Endothelial cell of umbilical vein (primary cell): ENCODE measurements at regions not wholly inside any gene's neighbourhood (a gene's known extent, or its start where the extent isn't known, plus 50 kb on each side); places are given as distances from the start of the nearest gene placed in this dataset.

Experiments used
- BruUV-seq: library from RNA; stranded (reverse); fragments of 400-500 nt; replicated peaks from 2 replicates; lab custom pipeline; 2021; lab: Mats Ljungman, UMichigan
- CTCF ChIA-PET: fragments of 300-600, 350-600 bp; sonication (Branson Sonifier 250); formaldehyde crosslinking; loops from one replicate; lab custom pipeline; 2021; ENCODE audit warnings: antibody characterized with exemption, inconsistent platforms; lab: Charles Lee
- POLR2A ChIA-PET: fragments of 300-600, 350-600 bp; sonication (Branson Sonifier 250); formaldehyde crosslinking; loops from one replicate; lab custom pipeline; 2021; ENCODE audit warnings: antibody characterized with exemption, inconsistent platforms; lab: Charles Lee
- DNase-seq: peaks from one replicate; pipeline ENCODE4 v3.0.0-alpha.2; 2011; ENCODE audit warnings: low read depth, low spot score
- FAIRE-seq: peaks from 2 replicates; lab custom pipeline; 2011; peaks lifted over from hg19 to GRCh38; lab: Jason Lieb, UNC
- H2AFZ ChIP-seq: 2 replicates; pipeline ENCODE4 v1.6.0; 2012; ENCODE audit warnings: low read depth, low read length, control low read depth, inconsistent platforms
- H3K27ac ChIP-seq: 2 replicates; pipeline ENCODE4 v1.5.1; 2011; ENCODE audit warnings: low read depth, mild to moderate bottlenecking, control low read depth, low read length, moderate library complexity; ENCODE audit not compliant: insufficient read depth
- H3K27me3 ChIP-seq, 2 experiments: 2 replicates each; pipeline versions ENCODE4 v1.6.0 to v1.6.1; 2011; ENCODE audit warnings: low read length in 2 of 2, mixed read lengths in 1 of 2; ENCODE audit not compliant: control insufficient read depth in 2 of 2, insufficient read depth in 2 of 2
- H3K36me3 ChIP-seq, 2 experiments: 2 replicates in 1 of 2; 3 replicates in 1 of 2; pipeline ENCODE4 v1.5.1; 2011; ENCODE audit warnings: low read length in 2 of 2, mild to moderate bottlenecking in 1 of 2, moderate library complexity in 1 of 2; ENCODE audit not compliant: control insufficient read depth in 2 of 2, insufficient read depth in 2 of 2; ENCODE audit errors: extremely low read depth in 1 of 2
- H3K4me1 ChIP-seq: 3 replicates; pipeline ENCODE4 v1.5.1; 2011; ENCODE audit warnings: mild to moderate bottlenecking, low read length; ENCODE audit not compliant: control insufficient read depth, insufficient read depth; ENCODE audit errors: extremely low read depth
- H3K4me2 ChIP-seq: 2 replicates; pipeline ENCODE4 v1.6.1; 2011; ENCODE audit warnings: low read length, control low read depth, mixed read lengths; ENCODE audit not compliant: insufficient read depth
- H3K4me3 ChIP-seq, 3 experiments: fragments of 200-600 bp in 1 of 3; sonication (generic), shearing (Covaris generic) in 1 of 3; replicated peaks in 1 of 3; 2 replicates each; pipeline ENCODE4 v1.5.1; 2011 to 2016; ENCODE audit warnings: control low read depth in 3 of 3, low read length in 3 of 3, mild to moderate bottlenecking in 2 of 3, inconsistent platforms in 1 of 3, low read depth in 1 of 3, moderate library complexity in 1 of 3; ENCODE audit not compliant: insufficient read depth in 1 of 3
- H3K79me2 ChIP-seq: 2 replicates; pipeline ENCODE4 v1.6.0; 2012; ENCODE audit warnings: low read length, inconsistent platforms; ENCODE audit not compliant: control insufficient read depth, insufficient read depth
- H3K9ac ChIP-seq: replicated peaks from 2 replicates; pipeline ENCODE3; 2011; ENCODE audit warnings: low read length, control low read depth; ENCODE audit not compliant: insufficient read depth; ENCODE audit errors: extremely low read depth
- H3K9me1 ChIP-seq: replicated peaks from 3 replicates; pipeline ENCODE4 v1.6.0; 2011; ENCODE audit warnings: mild to moderate bottlenecking, low read length; ENCODE audit not compliant: control insufficient read depth, insufficient read depth; ENCODE audit errors: extremely low read depth
- H3K9me3 ChIP-seq: replicated peaks from 2 replicates; pipeline ENCODE4 v1.5.1; 2012; ENCODE audit warnings: low read length, inconsistent platforms; ENCODE audit not compliant: control insufficient read depth, insufficient read depth
- H4K20me1 ChIP-seq: replicated peaks from 2 replicates; pipeline ENCODE3; 2011; ENCODE audit warnings: mild to moderate bottlenecking, low read length; ENCODE audit not compliant: control insufficient read depth, insufficient read depth; ENCODE audit errors: extremely low read depth
- EZH2 ChIP-seq: IDR thresholded peaks from 2 replicates; pipeline ENCODE4 v1.6.1; 2012; ENCODE audit warnings: borderline replicate concordance, low read depth, mild to moderate bottlenecking, moderate library complexity, low read length, inconsistent platforms; ENCODE audit not compliant: severe bottlenecking
- FOS ChIP-seq: IDR thresholded peaks from 2 replicates; pipeline ENCODE4 v1.6.1; 2011; ENCODE audit warnings: mild to moderate bottlenecking, low read length, moderate library complexity, borderline replicate concordance; ENCODE audit not compliant: insufficient read depth
- GATA2 ChIP-seq: IDR thresholded peaks from 2 replicates; pipeline ENCODE4 v1.7.0; 2011; ENCODE audit warnings: low read depth, mild to moderate bottlenecking, moderate library complexity, mixed read lengths, low read length; ENCODE audit not compliant: insufficient read length, insufficient read depth
- JUN ChIP-seq: IDR thresholded peaks from 2 replicates; pipeline ENCODE4 v1.6.1; 2011; ENCODE audit warnings: borderline replicate concordance, low read depth; ENCODE audit not compliant: insufficient read length, insufficient read depth
- MYC ChIP-seq: IDR thresholded peaks from one replicate; pipeline ENCODE4 v1.6.1; 2011; ENCODE audit warnings: mild to moderate bottlenecking, low read depth, low read length
- POLR2A ChIP-seq: IDR thresholded peaks from 2 replicates; pipeline ENCODE4 v1.6.1; 2012; ENCODE audit warnings: low read depth, mild to moderate bottlenecking, control low read depth, low read length
- POLR2AphosphoS5 ChIP-seq: IDR thresholded peaks from 2 replicates; pipeline ENCODE4 v1.6.1; 2012; ENCODE audit warnings: low read depth, mild to moderate bottlenecking, control low read depth, low read length, moderate library complexity; ENCODE audit not compliant: insufficient read depth
- dilution Hi-C: fragments of 300-500 bp; cut with MboI; formaldehyde crosslinking; loops from one replicate; pipeline ENCODE4 v1.15.0; 2019; ENCODE audit warnings: low sequenced_read_pairs; ENCODE audit not compliant: extremely low pct_ligation_motif_present
- intact Hi-C: fragments of 100-400 bp; cut with micrococcal nuclease; formaldehyde crosslinking; loops from one replicate; pipeline ENCODE4 v1.10.0; 2022
- TF ChIP-seq, protein P1 (sequence below): IDR thresholded peaks from 2 replicates; pipeline ENCODE4 v1.6.1; 2011; ENCODE audit not compliant: insufficient read depth, insufficient read length
- TF ChIP-seq, protein P2 (sequence below), 2 donors: IDR thresholded peaks; 1 replicate in 1 of 2; 2 replicates in 1 of 2; pipeline ENCODE4 v1.5.1; 2011; ENCODE audit warnings: low read length in 2 of 2, mild to moderate bottlenecking in 2 of 2, moderate library complexity in 2 of 2, control low read depth in 1 of 2, inconsistent platforms in 1 of 2, low read depth in 1 of 2; ENCODE audit not compliant: insufficient read depth in 1 of 2; ENCODE audit errors: extremely low read depth in 1 of 2

- H3K9ac ChIP-seq: no peak overlapping the region
- intact Hi-C loops: no loop called here
- FAIRE-seq (no peak), DNase-seq (no peak)
- no peaks in the 10 kb centered on the region for H3K79me2 ChIP-seq
- CTCF ChIA-PET: no interaction called here
- no peaks in the 10 kb centered on the region for H3K27me3 ChIP-seq
- no peak overlapping the region for H2AFZ ChIP-seq
- H4K20me1 ChIP-seq: no peaks in the 10 kb centered on the region
- H3K4me3 ChIP-seq: no peak overlapping the region
- no peaks in the 10 kb centered on the region for H3K36me3 ChIP-seq
- dilution Hi-C loops: no loop called here
- POLR2A ChIA-PET: no interaction called here
- TF ChIP-seq GATA2 (no peak), EZH2 (no peak), MYC (no peak), FOS (no peak), POLR2AphosphoS5 (no peak), JUN (no peak), POLR2A (no peak)
- TF ChIP-seq, protein P1, sequence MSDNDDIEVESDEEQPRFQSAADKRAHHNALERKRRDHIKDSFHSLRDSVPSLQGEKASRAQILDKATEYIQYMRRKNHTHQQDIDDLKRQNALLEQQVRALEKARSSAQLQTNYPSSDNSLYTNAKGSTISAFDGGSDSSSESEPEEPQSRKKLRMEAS: no peak
- TF ChIP-seq, protein P2, sequence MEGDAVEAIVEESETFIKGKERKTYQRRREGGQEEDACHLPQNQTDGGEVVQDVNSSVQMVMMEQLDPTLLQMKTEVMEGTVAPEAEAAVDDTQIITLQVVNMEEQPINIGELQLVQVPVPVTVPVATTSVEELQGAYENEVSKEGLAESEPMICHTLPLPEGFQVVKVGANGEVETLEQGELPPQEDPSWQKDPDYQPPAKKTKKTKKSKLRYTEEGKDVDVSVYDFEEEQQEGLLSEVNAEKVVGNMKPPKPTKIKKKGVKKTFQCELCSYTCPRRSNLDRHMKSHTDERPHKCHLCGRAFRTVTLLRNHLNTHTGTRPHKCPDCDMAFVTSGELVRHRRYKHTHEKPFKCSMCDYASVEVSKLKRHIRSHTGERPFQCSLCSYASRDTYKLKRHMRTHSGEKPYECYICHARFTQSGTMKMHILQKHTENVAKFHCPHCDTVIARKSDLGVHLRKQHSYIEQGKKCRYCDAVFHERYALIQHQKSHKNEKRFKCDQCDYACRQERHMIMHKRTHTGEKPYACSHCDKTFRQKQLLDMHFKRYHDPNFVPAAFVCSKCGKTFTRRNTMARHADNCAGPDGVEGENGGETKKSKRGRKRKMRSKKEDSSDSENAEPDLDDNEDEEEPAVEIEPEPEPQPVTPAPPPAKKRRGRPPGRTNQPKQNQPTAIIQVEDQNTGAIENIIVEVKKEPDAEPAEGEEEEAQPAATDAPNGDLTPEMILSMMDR (IDR thresholded peaks at IDR 0.05; ENCODE audit: extremely low read depth in 1 of 2, insufficient read depth in 1 of 2, low read depth in 1 of 2, low read length in 2 of 2): no peak
- H3K9me1 ChIP-seq: no peaks in the 10 kb centered on the region
- H3K4me1 ChIP-seq: no peaks in the 10 kb centered on the region
- H3K9me3 ChIP-seq: no peaks in the 10 kb centered on the region
- H3K4me2 ChIP-seq: no peak overlapping the region
- BruUV-seq: no TSS peak
- H3K27ac ChIP-seq: no peak overlapping the region
These were observed 240.5 kb downstream of the PPP4R3C start for GRCh38 chrX:27222661-27223060.
